GM06990 (cell line): ENCODE measurements at regions not wholly inside any gene's neighbourhood (a gene's known extent, or its start where the extent isn't known, plus 50 kb on each side); places are given as distances from the start of the nearest gene placed in this dataset.

ENCODE experiments used
- DNase-seq: peaks from one replicate; pipeline ENCODE4 v3.0.0-alpha.2; 2011; ENCODE audit not compliant: insufficient read length; ENCODE audit errors: extremely low read depth
- H3K27me3 ChIP-seq: replicated peaks from 2 replicates; pipeline ENCODE4 v1.6.0; 2011; ENCODE audit warnings: low read length; ENCODE audit not compliant: control insufficient read depth, insufficient read depth
- H3K36me3 ChIP-seq: 2 replicates; pipeline ENCODE4 v1.5.1; 2011; ENCODE audit warnings: low read length; ENCODE audit not compliant: control insufficient read depth, insufficient read depth
- H3K4me3 ChIP-seq: replicated peaks from 2 replicates; pipeline ENCODE4 v1.5.1; 2011; ENCODE audit warnings: low read depth, mild to moderate bottlenecking, control low read depth, low read length
- TF ChIP-seq, protein P1 (sequence below): IDR thresholded peaks from 2 replicates; pipeline ENCODE4 v1.5.1; 2011; ENCODE audit warnings: low read length, control low read depth, mild to moderate bottlenecking, inconsistent platforms; ENCODE audit not compliant: insufficient read depth, poor library complexity, severe bottlenecking

DNA sequence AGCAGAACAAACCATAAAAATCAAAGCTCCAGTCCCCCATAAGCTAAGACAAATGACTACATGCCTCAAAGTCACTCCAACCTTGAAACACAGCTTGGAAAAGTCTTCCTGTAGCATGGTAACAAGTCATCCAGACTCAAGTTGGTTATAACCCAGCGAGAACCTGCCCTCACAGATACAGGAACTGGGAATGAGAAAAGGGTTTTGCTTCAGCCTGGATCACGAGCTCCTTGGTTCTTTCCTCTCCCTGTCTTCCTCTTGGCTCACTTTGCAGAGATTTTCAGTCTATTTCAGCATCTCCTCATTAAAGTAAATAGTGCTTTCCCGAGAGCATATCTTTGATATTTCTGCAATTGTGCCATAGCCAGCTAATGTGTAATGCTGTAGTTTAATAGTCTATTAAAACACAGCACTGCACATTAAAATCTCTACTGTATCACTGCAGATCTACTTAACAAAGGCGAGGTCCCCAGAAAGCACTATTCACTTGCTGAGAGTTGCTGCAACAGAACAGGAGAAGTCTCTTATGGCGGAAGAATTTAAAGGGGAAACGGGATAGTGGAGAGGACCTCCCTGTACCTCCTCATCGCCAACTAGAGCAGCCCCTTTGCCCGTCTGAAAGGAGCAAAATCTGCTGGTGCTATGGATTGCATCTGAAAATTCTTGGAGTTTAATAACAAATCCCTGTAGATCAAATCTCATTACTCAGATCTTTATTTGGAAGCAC is 249.3 kb upstream of the GATB start:
- DNase-seq = no peak
- no peaks in the 10 kb centered on the region for H3K36me3 ChIP-seq
- TF ChIP-seq, protein P1, sequence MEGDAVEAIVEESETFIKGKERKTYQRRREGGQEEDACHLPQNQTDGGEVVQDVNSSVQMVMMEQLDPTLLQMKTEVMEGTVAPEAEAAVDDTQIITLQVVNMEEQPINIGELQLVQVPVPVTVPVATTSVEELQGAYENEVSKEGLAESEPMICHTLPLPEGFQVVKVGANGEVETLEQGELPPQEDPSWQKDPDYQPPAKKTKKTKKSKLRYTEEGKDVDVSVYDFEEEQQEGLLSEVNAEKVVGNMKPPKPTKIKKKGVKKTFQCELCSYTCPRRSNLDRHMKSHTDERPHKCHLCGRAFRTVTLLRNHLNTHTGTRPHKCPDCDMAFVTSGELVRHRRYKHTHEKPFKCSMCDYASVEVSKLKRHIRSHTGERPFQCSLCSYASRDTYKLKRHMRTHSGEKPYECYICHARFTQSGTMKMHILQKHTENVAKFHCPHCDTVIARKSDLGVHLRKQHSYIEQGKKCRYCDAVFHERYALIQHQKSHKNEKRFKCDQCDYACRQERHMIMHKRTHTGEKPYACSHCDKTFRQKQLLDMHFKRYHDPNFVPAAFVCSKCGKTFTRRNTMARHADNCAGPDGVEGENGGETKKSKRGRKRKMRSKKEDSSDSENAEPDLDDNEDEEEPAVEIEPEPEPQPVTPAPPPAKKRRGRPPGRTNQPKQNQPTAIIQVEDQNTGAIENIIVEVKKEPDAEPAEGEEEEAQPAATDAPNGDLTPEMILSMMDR = no peak

DNA sequence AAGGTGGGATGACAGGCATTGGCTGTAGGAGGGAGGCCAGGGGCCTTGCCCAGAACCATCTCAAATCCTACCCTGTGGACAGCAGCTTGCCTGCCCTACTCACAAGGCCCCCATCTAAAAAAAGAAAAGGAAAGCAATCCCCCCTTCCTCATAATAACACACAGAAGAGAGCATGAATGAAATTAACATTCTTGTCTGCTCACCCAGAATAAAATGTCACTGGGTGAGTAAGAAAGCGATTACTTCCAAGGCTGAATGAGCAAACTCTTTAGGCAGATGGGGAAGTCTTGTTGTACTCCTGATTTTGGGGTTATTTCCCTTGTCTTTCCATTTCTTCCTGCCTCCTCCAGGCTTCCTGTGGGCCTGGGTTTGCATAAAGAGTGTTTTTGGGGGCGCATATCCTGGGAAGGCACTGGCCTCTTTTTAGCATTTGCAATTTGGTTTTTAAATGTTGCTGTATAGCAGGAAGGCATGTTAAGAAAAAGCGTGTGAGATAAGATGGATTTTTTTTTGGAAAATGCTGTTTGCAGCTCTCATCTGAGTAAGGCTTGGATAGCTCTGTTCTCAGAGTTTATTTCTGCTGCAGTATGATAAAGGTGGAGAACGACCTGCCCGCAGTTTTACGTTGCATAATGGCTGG is 248.3 kb upstream of the GATB start:
- Histone ChIP-seq H3K36me3 (no peaks in the 10 kb centered on the region), H3K4me3 (no peak overlapping the region), H3K27me3 (no peaks in the 10 kb centered on the region; the same call in 1 of the 2 replicates)
- TF ChIP-seq, protein P1 = no peak
- DNase-seq = no peak

More for the DNA sequence above, 249.3 kb upstream of the GATB start:
- Histone ChIP-seq H3K4me3 (no peak overlapping the region), H3K27me3 (no peaks in the 10 kb centered on the region; the same call in 1 of the 2 replicates)

DNA sequence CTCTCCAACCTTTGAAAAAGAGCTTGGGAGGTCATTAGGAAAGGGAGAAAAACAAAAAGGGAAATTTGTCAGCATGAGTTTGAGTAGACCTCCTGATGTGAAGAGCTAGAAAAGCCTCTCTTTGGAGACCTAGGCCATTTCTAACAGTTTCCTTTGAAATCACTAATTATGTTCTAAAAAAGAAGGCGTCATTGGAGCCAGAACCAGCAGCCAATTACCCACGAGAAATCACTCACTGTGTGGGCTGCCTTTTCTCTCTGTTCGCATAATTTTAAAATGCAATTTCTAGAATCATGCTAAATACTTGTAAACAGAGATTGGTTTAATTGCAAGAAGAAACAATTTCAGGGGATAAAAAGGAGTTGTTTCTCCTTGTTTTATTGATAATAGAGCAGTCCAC is 246.3 kb upstream of the GATB start:
- DNase-seq = no peak
- H3K4me3 ChIP-seq = no peak overlapping the region
- TF ChIP-seq, protein P1 = no peak
- H3K27me3 ChIP-seq = no peaks in the 10 kb centered on the region; the same call in 1 of the 2 replicates
- H3K36me3 ChIP-seq = no peaks in the 10 kb centered on the region

DNA sequence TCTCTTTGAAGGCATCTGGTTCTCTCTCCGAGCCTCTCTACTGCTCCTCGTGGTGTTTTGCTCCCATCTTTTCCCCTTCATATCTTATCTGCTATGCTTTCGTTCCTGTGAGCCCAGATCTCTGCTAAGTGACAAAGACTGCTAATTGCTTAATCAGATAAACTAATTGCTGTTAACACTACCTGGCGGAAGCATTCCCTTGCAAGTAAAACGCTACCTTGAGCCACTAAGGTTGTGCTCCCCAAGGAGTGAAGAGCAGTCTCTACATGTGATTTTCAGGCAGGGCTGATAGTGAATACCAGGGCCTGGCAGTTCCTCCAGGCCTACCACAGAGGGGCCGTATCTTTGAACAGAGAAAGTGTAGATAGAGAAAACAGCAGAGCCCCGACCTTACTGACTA is 244.0 kb upstream of the GATB start:
- TF ChIP-seq, protein P1 = no peak
- no peak for DNase-seq
- no peaks in the 10 kb centered on the region for H3K36me3 ChIP-seq
- no peak overlapping the region for H3K4me3 ChIP-seq
- H3K27me3 ChIP-seq = no peaks in the 10 kb centered on the region; the same call in 1 of the 2 replicates

DNA sequence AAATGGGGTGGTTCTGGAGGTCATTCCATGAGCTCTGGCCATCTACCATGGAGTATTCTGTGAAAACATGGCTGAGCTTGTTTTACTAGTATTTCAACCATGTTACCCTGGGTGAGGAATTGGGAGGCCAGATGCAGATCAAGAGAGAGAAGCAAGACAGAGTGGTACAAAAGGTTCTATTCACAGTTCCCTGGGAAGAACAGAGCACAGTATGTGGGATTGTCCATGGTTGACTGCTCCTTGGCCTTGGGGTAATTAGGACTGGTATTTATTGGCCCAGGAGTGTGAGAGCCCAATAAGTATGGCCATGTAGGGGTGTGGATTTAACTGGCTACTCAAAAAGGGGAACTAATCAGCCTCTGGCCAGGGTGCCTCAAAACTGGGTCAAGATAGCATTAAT is 239.7 kb upstream of the GATB start:
- no peaks in the 10 kb centered on the region for H3K36me3 ChIP-seq
- no peaks in the 10 kb centered on the region for H3K27me3 ChIP-seq
- TF ChIP-seq, protein P1 = no peak
- no peak for DNase-seq
- H3K4me3 ChIP-seq = no peak overlapping the region
